MM.1S (cell line): ENCODE measurements at regions not wholly inside any gene's neighbourhood (a gene's known extent, or its start where the extent isn't known, plus 50 kb on each side); places are given as distances from the start of the nearest gene placed in this dataset.

Experiments used
- CTCF ChIP-seq: fragments of 300-600 bp; sonication (generic); IDR thresholded peaks from 2 replicates; pipeline ENCODE4 v1.5.1; 2016; ENCODE audit warnings: antibody characterized with exemption, low read length, mixed read lengths
- EZH2 ChIP-seq: fragments of 300-600 bp; sonication (generic); optimal IDR thresholded peaks from 2 replicates; pipeline ENCODE3; 2017; ENCODE audit warnings: low read depth, mild to moderate bottlenecking, antibody characterized with exemption, low read length, mixed read lengths
- EZH2phosphoT487 ChIP-seq: fragments of 300-600 bp; sonication (generic); IDR thresholded peaks from 2 replicates; pipeline ENCODE4 v1.6.1; 2018; ENCODE audit warnings: antibody characterized with exemption, low read length

GRCh38 chr5:72604111-72604797 is 97.0 kb upstream of the ZNF366 start:
- TF ChIP-seq CTCF (no peak), EZH2phosphoT487 (no peak), EZH2 (no peak)
